ENCODE measurements at regions not wholly inside any gene's neighbourhood (a gene's known extent, or its start where the extent isn't known, plus 50 kb on each side); places are given as distances from the start of the nearest gene placed in this dataset.

GRCh38 chr16:26647870-26648269, 418.9 kb upstream of the C16orf82 start:
- H3K9me2 ChIP-seq (replicated peaks; ENCODE audit: insufficient read depth, low read length): no peaks in the 10 kb centered on the region
- H3K9me3 ChIP-seq (ENCODE audit: low read length): no peaks in the 10 kb centered on the region
- H3K9ac ChIP-seq (ENCODE audit: low read length): no peak overlapping the region
- DNase-seq: no peak
- no peak overlapping the region for H2AFZ ChIP-seq (ENCODE audit: low read length)
- no peaks in the 10 kb centered on the region for H3K27me3 ChIP-seq (ENCODE audit: low read length)
- peaks cover 34% of the 10 kb centered on the region for H3K4me1 ChIP-seq (ENCODE audit: low read length)
- no peaks in the 10 kb centered on the region for H3K36me3 ChIP-seq (ENCODE audit: insufficient read depth, low read length)
- peak overlapping the region; percentile 27 for H3K4me2 ChIP-seq (ENCODE audit: low read depth, low read length, poor library complexity, severe bottlenecking)
- H3K27ac ChIP-seq (ENCODE audit: low read length): peak overlapping the region; percentile 37; the same call in 1 of the 2 replicates
- no peak overlapping the region for H3K4me3 ChIP-seq (ENCODE audit: low read length)
- H4K20me1 ChIP-seq (ENCODE audit: insufficient read depth, low read depth, low read length): no peaks in the 10 kb centered on the region
- H3K79me2 ChIP-seq (ENCODE audit: low read length): no peaks in the 10 kb centered on the region

GRCh38 chr16:26648851-26649250, 417.9 kb upstream of the C16orf82 start:
- H3K36me3 ChIP-seq (ENCODE audit: insufficient read depth, low read length): no peaks in the 10 kb centered on the region
- no peaks in the 10 kb centered on the region for H3K79me2 ChIP-seq (ENCODE audit: low read length)
- no peaks in the 10 kb centered on the region for H3K27me3 ChIP-seq (ENCODE audit: low read length)
- H4K20me1 ChIP-seq (ENCODE audit: insufficient read depth, low read depth, low read length): no peaks in the 10 kb centered on the region
- no peak overlapping the region for H3K4me3 ChIP-seq (ENCODE audit: low read length)
- no peaks in the 10 kb centered on the region for H3K9me2 ChIP-seq (replicated peaks; ENCODE audit: insufficient read depth, low read length)
- H3K9me3 ChIP-seq (ENCODE audit: low read length): no peaks in the 10 kb centered on the region
- H3K9ac ChIP-seq (ENCODE audit: low read length): no peak overlapping the region
- no peak for DNase-seq
- H3K4me1 ChIP-seq (ENCODE audit: low read length): peaks cover 34% of the 10 kb centered on the region
- H3K27ac ChIP-seq (ENCODE audit: low read length): peak overlapping the region; percentile 37
- H3K4me2 ChIP-seq (ENCODE audit: low read depth, low read length, poor library complexity, severe bottlenecking): no peak overlapping the region
- no peak overlapping the region for H2AFZ ChIP-seq (ENCODE audit: low read length)

- no peak overlapping the region for H3K4me2 ChIP-seq (ENCODE audit: low read depth, low read length, poor library complexity, severe bottlenecking)
- no peaks in the 10 kb centered on the region for H3K27me3 ChIP-seq (ENCODE audit: low read length)
- no peak overlapping the region for H2AFZ ChIP-seq (ENCODE audit: low read length)
- H3K79me2 ChIP-seq (ENCODE audit: low read length): no peaks in the 10 kb centered on the region
- no peak overlapping the region for H3K9ac ChIP-seq (ENCODE audit: low read length)
- H3K4me3 ChIP-seq (ENCODE audit: low read length): no peak overlapping the region
- H3K9me2 ChIP-seq (replicated peaks; ENCODE audit: insufficient read depth, low read length): no peaks in the 10 kb centered on the region
- DNase-seq: no peak
- H3K27ac ChIP-seq (ENCODE audit: low read length): peak overlapping the region; percentile 30; the same call in 1 of the 2 replicates
- H4K20me1 ChIP-seq (ENCODE audit: insufficient read depth, low read depth, low read length): no peaks in the 10 kb centered on the region
- H3K9me3 ChIP-seq (ENCODE audit: low read length): 0 out of 2 replicates have a peak, but pooled peaks cover under 1% of the 10 kb centered on the region
- H3K36me3 ChIP-seq (ENCODE audit: insufficient read depth, low read length): no peaks in the 10 kb centered on the region
- H3K4me1 ChIP-seq (ENCODE audit: low read length): peaks cover 34% of the 10 kb centered on the region
These were observed 417.2 kb upstream of the C16orf82 start for GRCh38 chr16:26649381-26650045.

- peak overlapping the region; percentile 66 for H3K27ac ChIP-seq (ENCODE audit: low read length)
- H2AFZ ChIP-seq (ENCODE audit: low read length): no peak overlapping the region
- DNase-seq: peak; percentile 53
- no peak overlapping the region for H3K4me2 ChIP-seq (ENCODE audit: low read depth, low read length, poor library complexity, severe bottlenecking)
- peaks cover 14% of the 10 kb centered on the region; the same call in 1 of the 2 replicates for H3K9me3 ChIP-seq (ENCODE audit: low read length)
- H3K4me3 ChIP-seq (ENCODE audit: low read length): no peak overlapping the region
- no peaks in the 10 kb centered on the region for H3K36me3 ChIP-seq (ENCODE audit: insufficient read depth, low read length)
- no peaks in the 10 kb centered on the region for H4K20me1 ChIP-seq (ENCODE audit: insufficient read depth, low read depth, low read length)
- H3K9me2 ChIP-seq (replicated peaks; ENCODE audit: insufficient read depth, low read length): no peaks in the 10 kb centered on the region
- peaks cover 34% of the 10 kb centered on the region for H3K4me1 ChIP-seq (ENCODE audit: low read length)
- H3K9ac ChIP-seq (ENCODE audit: low read length): no peak overlapping the region
- H3K27me3 ChIP-seq (ENCODE audit: low read length): no peaks in the 10 kb centered on the region
- H3K79me2 ChIP-seq (ENCODE audit: low read length): no peaks in the 10 kb centered on the region
These were observed 415.3 kb upstream of the C16orf82 start for GRCh38 chr16:26651464-26651863.

GRCh38 chr16:26651884-26652283, 414.8 kb upstream of the C16orf82 start:
- no peaks in the 10 kb centered on the region for H3K9me2 ChIP-seq (replicated peaks; ENCODE audit: insufficient read depth, low read length)
- H4K20me1 ChIP-seq (ENCODE audit: insufficient read depth, low read depth, low read length): no peaks in the 10 kb centered on the region
- no peak overlapping the region for H3K4me3 ChIP-seq (ENCODE audit: low read length)
- no peak overlapping the region for H3K9ac ChIP-seq (ENCODE audit: low read length)
- no peaks in the 10 kb centered on the region for H3K79me2 ChIP-seq (ENCODE audit: low read length)
- no peak overlapping the region for H2AFZ ChIP-seq (ENCODE audit: low read length)
- no peak for DNase-seq
- H3K27ac ChIP-seq (ENCODE audit: low read length): peak overlapping the region; percentile 66
- no peaks in the 10 kb centered on the region for H3K36me3 ChIP-seq (ENCODE audit: insufficient read depth, low read length)
- peaks cover 33% of the 10 kb centered on the region for H3K4me1 ChIP-seq (ENCODE audit: low read length)
- H3K9me3 ChIP-seq (ENCODE audit: low read length): peaks cover 18% of the 10 kb centered on the region; the same call in 1 of the 2 replicates
- H3K27me3 ChIP-seq (ENCODE audit: low read length): no peaks in the 10 kb centered on the region
- no peak overlapping the region for H3K4me2 ChIP-seq (ENCODE audit: low read depth, low read length, poor library complexity, severe bottlenecking)

GRCh38 chr16:26658486-26658885, 408.2 kb upstream of the C16orf82 start:
- Histone ChIP-seq H3K4me1 (ENCODE audit: low read length) (no peaks in the 10 kb centered on the region; the same call in 1 of the 2 replicates), H3K9ac (ENCODE audit: low read length) (no peak overlapping the region), H3K79me2 (ENCODE audit: low read length) (no peaks in the 10 kb centered on the region), H3K36me3 (ENCODE audit: insufficient read depth, low read length) (no peaks in the 10 kb centered on the region), H3K27ac (ENCODE audit: low read length) (no peak overlapping the region), H3K4me2 (ENCODE audit: low read depth, low read length, poor library complexity, severe bottlenecking) (no peak overlapping the region), H4K20me1 (ENCODE audit: insufficient read depth, low read depth, low read length) (no peaks in the 10 kb centered on the region), H3K9me2 (replicated peaks; ENCODE audit: insufficient read depth, low read length) (no peaks in the 10 kb centered on the region), H3K9me3 (ENCODE audit: low read length) (peaks cover 23% of the 10 kb centered on the region; the same call in 1 of the 2 replicates), H3K27me3 (ENCODE audit: low read length) (no peaks in the 10 kb centered on the region), H2AFZ (ENCODE audit: low read length) (no peak overlapping the region), H3K4me3 (ENCODE audit: low read length) (no peak overlapping the region)
- no peak for DNase-seq

GRCh38 chr16:26658915-26659314, 407.8 kb upstream of the C16orf82 start:
- Histone ChIP-seq H3K36me3 (ENCODE audit: insufficient read depth, low read length) (no peaks in the 10 kb centered on the region), H3K4me2 (ENCODE audit: low read depth, low read length, poor library complexity, severe bottlenecking) (no peak overlapping the region), H2AFZ (ENCODE audit: low read length) (no peak overlapping the region), H3K27ac (ENCODE audit: low read length) (no peak overlapping the region), H3K9me2 (replicated peaks; ENCODE audit: insufficient read depth, low read length) (no peaks in the 10 kb centered on the region), H3K9me3 (ENCODE audit: low read length) (peaks cover 23% of the 10 kb centered on the region; the same call in 1 of the 2 replicates), H4K20me1 (ENCODE audit: insufficient read depth, low read depth, low read length) (no peaks in the 10 kb centered on the region), H3K27me3 (ENCODE audit: low read length) (no peaks in the 10 kb centered on the region), H3K4me3 (ENCODE audit: low read length) (no peak overlapping the region), H3K79me2 (ENCODE audit: low read length) (no peaks in the 10 kb centered on the region), H3K4me1 (ENCODE audit: low read length) (no peaks in the 10 kb centered on the region; the same call in 1 of the 2 replicates), H3K9ac (ENCODE audit: low read length) (no peak overlapping the region)
- no peak for DNase-seq

GRCh38 chr16:26664086-26664485, 402.6 kb upstream of the C16orf82 start:
- Histone ChIP-seq H3K27me3 (ENCODE audit: low read length) (no peaks in the 10 kb centered on the region), H4K20me1 (ENCODE audit: insufficient read depth, low read depth, low read length) (no peaks in the 10 kb centered on the region), H3K9me3 (ENCODE audit: low read length) (no peaks in the 10 kb centered on the region), H3K4me3 (ENCODE audit: low read length) (no peak overlapping the region), H3K79me2 (ENCODE audit: low read length) (no peaks in the 10 kb centered on the region), H3K9me2 (replicated peaks; ENCODE audit: insufficient read depth, low read length) (no peaks in the 10 kb centered on the region), H2AFZ (ENCODE audit: low read length) (no peak overlapping the region), H3K9ac (ENCODE audit: low read length) (no peak overlapping the region), H3K4me2 (ENCODE audit: low read depth, low read length, poor library complexity, severe bottlenecking) (no peak overlapping the region), H3K36me3 (ENCODE audit: insufficient read depth, low read length) (no peaks in the 10 kb centered on the region), H3K27ac (ENCODE audit: low read length) (no peak overlapping the region), H3K4me1 (ENCODE audit: low read length) (peaks cover 27% of the 10 kb centered on the region)
- DNase-seq: no peak

Data from Karpas-422 (cell line).